Parathyroid adenoma (tissue), 2 donors: ENCODE measurements at regions not wholly inside any gene's neighbourhood (a gene's known extent, or its start where the extent isn't known, plus 50 kb on each side); places are given as distances from the start of the nearest gene placed in this dataset.
"Not testable (repeated sequence)": the region's sequence is repeated elsewhere in the genome, so short reads cannot be mapped to it uniquely, and the experiment has no call there.

Experiments
- H2AFZ ChIP-seq: fragments of 300-600 bp; sonication (generic); one replicate; pipeline ENCODE4 v1.7.0; 2017; ENCODE audit warnings: antibody characterized with exemption, mild to moderate bottlenecking
- H3K27ac ChIP-seq: fragments of 300-600 bp; sonication (generic); one replicate; pipeline ENCODE4 v1.7.0; 2017
- H3K27me3 ChIP-seq: fragments of 300-600 bp; sonication (generic); one replicate; pipeline ENCODE4 v1.7.0; 2017; ENCODE audit warnings: low read length; ENCODE audit not compliant: control insufficient read depth, insufficient read depth
- H3K36me3 ChIP-seq: fragments of 300-600 bp; sonication (generic); one replicate; pipeline ENCODE4 v1.7.0; 2017; ENCODE audit warnings: low read length; ENCODE audit not compliant: control insufficient read depth, insufficient read depth
- H3K4me1 ChIP-seq: fragments of 300-600 bp; sonication (generic); one replicate; pipeline ENCODE4 v1.7.0; 2017; ENCODE audit warnings: control low read depth
- H3K4me2 ChIP-seq: fragments of 300-600 bp; sonication (generic); one replicate; pipeline ENCODE4 v1.7.0; 2017; ENCODE audit warnings: low read length
- H3K4me3 ChIP-seq: fragments of 300-600 bp; sonication (generic); one replicate; pipeline ENCODE4 v1.7.0; 2017; ENCODE audit warnings: low read depth, low read length
- H3K79me2 ChIP-seq: fragments of 300-600 bp; sonication (generic); one replicate; pipeline ENCODE4 v1.7.0; 2017; ENCODE audit warnings: control low read depth
- H3K9ac ChIP-seq: fragments of 300-600 bp; sonication (generic); one replicate; pipeline ENCODE4 v1.7.0; 2017; ENCODE audit warnings: mild to moderate bottlenecking
- H3K9me3 ChIP-seq: fragments of 300-600 bp; sonication (generic); one replicate; pipeline ENCODE4 v1.7.0; 2017; ENCODE audit warnings: low read length; ENCODE audit not compliant: control insufficient read depth
- TF ChIP-seq, protein P1 (sequence below): fragments of 300-600 bp; sonication (generic); IDR thresholded peaks from one replicate; pipeline ENCODE4 v1.7.0; 2017; ENCODE audit warnings: antibody characterized with exemption, mild to moderate bottlenecking
- donor health status: primary hyperparathyroidism.

DNA sequence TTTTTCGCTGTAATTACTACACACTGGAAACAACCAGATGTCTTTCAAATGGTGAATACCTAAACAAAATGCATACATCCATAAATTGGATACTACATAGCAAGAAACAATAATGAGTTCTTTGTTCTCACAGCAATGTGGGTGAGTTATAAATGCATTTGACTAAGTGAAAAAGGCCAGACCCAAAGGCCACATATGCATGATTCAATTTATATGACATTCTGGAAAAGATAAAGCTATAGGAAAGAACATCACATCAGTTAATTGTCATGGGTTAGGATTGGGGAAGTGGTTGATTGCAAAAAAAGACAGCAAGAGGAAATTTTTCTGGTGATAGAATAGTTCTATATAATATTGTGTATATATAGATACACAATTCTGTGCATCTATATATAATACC lies 198.9 kb downstream of the CYLC2 start:
- Histone ChIP-seq H3K79me2 (no peaks in the 10 kb centered on the region), H3K27ac (no peak overlapping the region), H3K9ac (no peak overlapping the region), H3K36me3 (no peaks in the 10 kb centered on the region), H3K9me3 (no peaks in the 10 kb centered on the region), H2AFZ (no peak overlapping the region), H3K4me2 (no peak overlapping the region), H3K27me3 (no peaks in the 10 kb centered on the region), H3K4me3 (no peak overlapping the region), H3K4me1 (no peaks in the 10 kb centered on the region)
- TF ChIP-seq, protein P1, sequence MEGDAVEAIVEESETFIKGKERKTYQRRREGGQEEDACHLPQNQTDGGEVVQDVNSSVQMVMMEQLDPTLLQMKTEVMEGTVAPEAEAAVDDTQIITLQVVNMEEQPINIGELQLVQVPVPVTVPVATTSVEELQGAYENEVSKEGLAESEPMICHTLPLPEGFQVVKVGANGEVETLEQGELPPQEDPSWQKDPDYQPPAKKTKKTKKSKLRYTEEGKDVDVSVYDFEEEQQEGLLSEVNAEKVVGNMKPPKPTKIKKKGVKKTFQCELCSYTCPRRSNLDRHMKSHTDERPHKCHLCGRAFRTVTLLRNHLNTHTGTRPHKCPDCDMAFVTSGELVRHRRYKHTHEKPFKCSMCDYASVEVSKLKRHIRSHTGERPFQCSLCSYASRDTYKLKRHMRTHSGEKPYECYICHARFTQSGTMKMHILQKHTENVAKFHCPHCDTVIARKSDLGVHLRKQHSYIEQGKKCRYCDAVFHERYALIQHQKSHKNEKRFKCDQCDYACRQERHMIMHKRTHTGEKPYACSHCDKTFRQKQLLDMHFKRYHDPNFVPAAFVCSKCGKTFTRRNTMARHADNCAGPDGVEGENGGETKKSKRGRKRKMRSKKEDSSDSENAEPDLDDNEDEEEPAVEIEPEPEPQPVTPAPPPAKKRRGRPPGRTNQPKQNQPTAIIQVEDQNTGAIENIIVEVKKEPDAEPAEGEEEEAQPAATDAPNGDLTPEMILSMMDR: no peak

DNA sequence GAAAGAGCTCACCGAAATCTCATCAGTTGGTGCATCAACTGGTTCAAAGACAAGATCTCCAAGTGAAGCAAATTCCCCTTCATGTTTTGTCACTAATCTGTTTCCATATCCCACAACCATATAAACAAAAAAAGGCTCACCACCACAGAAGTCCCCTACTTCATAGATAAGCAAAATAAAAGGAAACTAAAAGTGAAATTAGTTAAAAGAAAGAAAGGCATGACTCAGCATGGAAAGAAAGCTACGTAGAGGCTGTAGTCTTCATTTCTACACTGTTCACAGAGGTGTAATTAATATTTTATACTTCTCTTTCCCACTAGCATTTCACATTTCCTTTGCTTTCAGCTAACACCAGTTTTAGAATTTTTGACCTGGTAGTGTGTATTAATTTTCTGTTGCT lies 208.0 kb downstream of the CYLC2 start:
- H3K9me3 ChIP-seq: no peaks in the 10 kb centered on the region
- no peaks in the 10 kb centered on the region for H3K79me2 ChIP-seq
- no peaks in the 10 kb centered on the region for H3K36me3 ChIP-seq
- H3K27ac ChIP-seq: no peak overlapping the region
- H3K4me1 ChIP-seq: no peaks in the 10 kb centered on the region
- H3K9ac ChIP-seq: no peak overlapping the region
- TF ChIP-seq, protein P1: no peak
- H3K27me3 ChIP-seq: no peaks in the 10 kb centered on the region
- no peak overlapping the region for H3K4me3 ChIP-seq
- no peak overlapping the region for H3K4me2 ChIP-seq
- H2AFZ ChIP-seq: no peak overlapping the region

DNA sequence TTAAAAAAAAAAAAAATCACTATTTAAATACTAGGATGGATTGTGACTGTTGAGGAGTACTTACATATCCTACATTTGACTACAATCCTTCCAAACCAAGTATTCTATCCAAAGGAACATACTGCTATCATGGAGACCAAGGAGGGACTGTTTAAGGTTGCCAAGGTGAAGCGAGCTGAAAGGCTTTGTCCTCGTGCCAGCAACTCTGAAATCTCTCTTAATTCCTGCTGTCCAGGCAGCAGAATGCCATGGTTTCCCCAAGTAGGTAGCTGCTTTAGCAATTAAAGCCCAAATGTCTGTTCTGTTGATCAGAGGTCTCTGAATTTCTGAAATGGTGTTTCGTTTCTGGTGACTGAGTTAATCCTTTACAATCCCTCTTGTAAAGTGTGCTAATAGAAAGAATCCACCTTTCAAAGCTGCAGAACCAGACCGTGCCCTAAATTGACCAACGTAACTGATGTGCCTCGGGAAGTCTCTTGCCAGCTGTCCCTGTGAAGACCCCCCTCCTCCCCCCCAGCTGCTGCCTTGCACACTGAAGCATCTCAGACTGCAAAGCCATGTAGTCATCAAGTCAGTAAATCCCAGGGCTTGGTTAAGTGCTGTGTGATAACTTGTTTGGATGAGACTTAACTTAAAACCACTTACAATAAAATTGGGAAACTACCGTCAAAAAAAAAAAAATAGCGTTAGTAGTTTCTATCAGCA lies 210.9 kb downstream of the CYLC2 start:
- not testable (repeated sequence) for H3K4me1 ChIP-seq, H3K9ac ChIP-seq, H3K27me3 ChIP-seq, H3K36me3 ChIP-seq, H3K9me3 ChIP-seq, H2AFZ ChIP-seq, H3K27ac ChIP-seq, H3K4me3 ChIP-seq, H3K4me2 ChIP-seq, H3K79me2 ChIP-seq

DNA sequence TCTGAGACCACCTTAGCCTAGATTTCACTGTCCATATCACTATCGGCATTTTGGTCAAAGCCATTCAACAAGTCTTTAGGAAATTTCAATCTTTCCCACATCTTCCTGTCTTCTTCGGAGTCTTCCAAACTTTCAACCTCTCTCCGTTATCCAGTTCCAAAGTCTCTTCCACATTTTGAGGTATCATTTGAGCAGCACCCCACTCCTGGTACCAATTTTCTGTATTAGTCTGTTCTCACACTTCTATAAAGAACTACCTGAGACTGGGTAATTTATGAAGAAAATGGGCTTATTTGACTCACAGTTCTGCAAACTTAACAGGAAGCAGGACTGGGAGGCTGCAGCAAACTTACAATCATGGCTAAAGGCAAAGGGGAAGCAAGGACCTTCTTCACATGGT lies 215.5 kb downstream of the CYLC2 start:
- H3K36me3 ChIP-seq: no peaks in the 10 kb centered on the region
- TF ChIP-seq, protein P1: no peak
- H3K4me2 ChIP-seq: no peak overlapping the region
- H3K79me2 ChIP-seq: no peaks in the 10 kb centered on the region
- no peaks in the 10 kb centered on the region for H3K27me3 ChIP-seq
- no peak overlapping the region for H3K4me3 ChIP-seq
- no peak overlapping the region for H2AFZ ChIP-seq
- no peak overlapping the region for H3K27ac ChIP-seq
- H3K4me1 ChIP-seq: no peaks in the 10 kb centered on the region
- H3K9me3 ChIP-seq: no peaks in the 10 kb centered on the region
- no peak overlapping the region for H3K9ac ChIP-seq

DNA sequence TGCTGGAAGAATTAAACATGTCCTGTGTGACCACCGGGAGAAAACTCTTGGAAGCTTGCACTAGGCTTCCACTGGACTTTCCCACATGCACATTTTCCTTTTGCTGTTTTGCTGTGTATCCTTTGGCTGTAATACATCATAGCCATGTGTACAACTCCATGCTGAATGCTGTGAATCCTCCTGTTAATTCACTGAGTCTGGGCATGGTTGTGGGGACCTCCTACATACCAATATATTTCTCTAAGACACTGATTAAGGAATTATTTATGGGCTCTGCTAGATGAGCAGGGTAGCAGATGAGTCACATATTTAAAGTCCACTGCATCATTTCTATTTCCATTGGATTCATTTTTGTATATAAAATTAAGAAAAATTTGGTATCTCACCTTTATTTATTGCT lies 220.1 kb downstream of the CYLC2 start:
- Histone ChIP-seq H3K9me3 (no peaks in the 10 kb centered on the region), H3K27me3 (no peaks in the 10 kb centered on the region), H3K79me2 (no peaks in the 10 kb centered on the region), H3K4me1 (no peaks in the 10 kb centered on the region), H3K9ac (no peak overlapping the region), H3K36me3 (no peaks in the 10 kb centered on the region), H3K4me2 (no peak overlapping the region), H2AFZ (no peak overlapping the region), H3K4me3 (no peak overlapping the region), H3K27ac (no peak overlapping the region)
- TF ChIP-seq, protein P1: no peak
